Putamen (tissue), 1 donor: ENCODE measurements at regions not wholly inside any gene's neighbourhood (a gene's known extent, or its start where the extent isn't known, plus 50 kb on each side); places are given as distances from the start of the nearest gene placed in this dataset.
"Not testable (repeated sequence)": the region's sequence is repeated elsewhere in the genome, so short reads cannot be mapped to it uniquely, and the experiment has no call there.

Experiments
- DNase-seq: peaks from one replicate; pipeline ENCODE4 v3.0.0-alpha.2; 2016; ENCODE audit warnings: low spot score

DNA sequence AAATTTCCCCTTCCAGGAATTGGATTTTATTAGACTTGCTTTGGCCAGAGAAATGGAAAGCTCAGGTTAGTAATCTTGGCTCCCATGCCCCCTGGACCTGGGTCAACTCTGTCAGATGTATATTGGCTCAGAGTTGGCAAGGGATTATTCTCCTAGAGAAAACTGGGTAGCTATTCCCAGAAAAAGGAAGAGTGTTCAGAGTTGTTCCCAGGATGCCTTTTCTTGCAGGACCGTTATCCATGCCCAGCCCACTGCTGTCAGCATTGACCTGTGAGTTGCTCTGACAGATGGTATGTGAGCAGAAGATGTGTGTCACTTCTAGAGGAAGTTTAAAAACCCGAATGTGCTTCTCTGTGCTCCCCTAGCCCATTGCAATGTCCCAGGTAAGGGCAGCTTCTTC lies 509.9 kb upstream of the ZFP42 start:
- DNase-seq, result no peak

DNA sequence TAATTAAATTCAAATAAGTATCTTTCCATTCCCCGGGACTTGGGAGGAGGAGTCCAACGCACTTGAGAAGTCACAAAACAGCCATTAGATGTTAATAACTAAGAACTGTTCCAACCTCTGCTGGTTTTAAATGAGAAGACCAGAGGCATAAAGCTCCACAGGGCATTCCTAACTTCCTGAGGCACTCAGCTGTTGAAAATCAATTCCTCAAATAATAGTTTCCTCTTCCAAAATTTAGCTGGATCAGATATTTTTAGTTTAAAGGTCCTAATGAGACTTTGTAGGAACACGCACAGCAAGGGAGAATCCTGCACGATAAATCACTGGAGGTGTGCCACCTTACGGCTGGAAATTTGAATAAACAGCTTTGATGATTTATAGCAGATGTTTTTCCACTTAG lies 504.3 kb upstream of the ZFP42 start:
- no peak for DNase-seq

DNA sequence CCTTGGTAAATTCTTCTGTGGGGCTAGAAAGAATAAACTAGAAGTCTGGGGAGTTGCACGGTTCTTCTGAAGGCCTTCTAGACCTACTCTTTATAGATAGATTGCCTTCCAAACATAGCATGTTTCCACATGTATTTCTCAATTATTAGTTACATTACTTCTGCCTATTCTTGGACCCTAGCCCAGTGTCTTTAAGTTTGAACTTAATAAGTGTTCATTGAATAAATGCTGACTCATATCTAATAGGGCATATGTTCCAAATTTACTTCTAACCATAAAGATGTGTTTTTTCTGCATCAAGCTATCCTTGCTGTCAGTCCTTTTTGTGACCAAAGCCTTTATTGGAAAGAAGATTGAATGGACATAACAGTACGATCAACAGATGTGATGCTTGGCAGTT lies 503.6 kb upstream of the ZFP42 start:
- no peak for DNase-seq

DNA sequence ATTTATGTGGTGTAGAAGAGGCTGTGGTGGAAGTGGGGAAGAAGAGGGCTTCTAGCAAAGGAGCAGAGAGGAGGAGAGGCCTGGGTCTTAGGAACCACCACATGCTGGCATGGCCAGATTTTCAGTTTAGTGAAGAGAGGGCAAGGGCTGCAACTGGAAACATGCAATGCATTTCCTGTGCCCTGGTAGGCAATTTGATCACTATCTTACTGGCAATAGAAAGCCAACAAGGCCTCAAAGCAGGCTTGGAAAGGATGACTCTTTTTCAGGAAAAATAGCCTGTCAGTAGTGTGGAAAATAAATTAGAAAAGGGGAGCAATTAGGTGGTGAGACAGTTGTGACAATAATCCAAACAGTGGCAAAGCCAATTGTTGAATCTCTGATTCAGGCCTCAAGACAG lies 501.9 kb upstream of the ZFP42 start:
- no peak for DNase-seq

DNA sequence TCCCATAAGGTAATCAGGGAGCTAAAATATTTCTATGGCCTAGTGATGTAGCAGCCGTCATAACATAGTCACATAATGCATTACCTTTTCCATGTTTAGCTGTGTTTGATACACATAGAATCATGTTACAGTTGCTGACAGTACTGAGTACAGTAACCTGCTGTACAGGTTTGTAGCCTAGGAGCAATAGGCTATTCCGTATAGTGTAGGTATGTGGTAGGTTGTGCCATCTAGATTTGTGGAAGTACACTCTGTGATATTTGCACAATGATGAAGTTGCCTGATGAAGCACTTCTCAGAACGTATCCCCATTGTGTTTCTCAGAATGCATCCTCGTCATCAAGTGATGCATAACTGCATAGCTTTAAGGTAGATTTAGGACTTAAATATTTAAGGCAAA lies 495.6 kb upstream of the ZFP42 start:
- DNase-seq, result no peak

DNA sequence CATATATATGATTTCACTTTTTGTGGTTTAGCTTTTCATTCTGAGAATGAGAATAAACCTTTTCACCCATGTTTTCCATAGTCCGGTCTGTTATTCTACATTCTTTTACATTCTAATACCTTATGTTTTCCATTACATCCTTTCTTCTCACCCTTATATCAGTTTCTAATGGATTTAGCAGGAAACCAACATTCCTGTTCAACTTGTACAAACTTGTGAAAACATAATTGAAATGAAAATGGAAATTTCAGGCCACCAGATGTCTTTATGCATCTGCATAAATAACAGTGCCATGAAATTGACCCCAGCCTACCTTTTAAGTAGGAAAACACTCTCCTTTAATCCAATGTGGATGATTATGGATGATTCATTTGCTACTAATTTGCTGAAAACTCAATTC lies 494.8 kb upstream of the ZFP42 start:
- no peak for DNase-seq

DNA sequence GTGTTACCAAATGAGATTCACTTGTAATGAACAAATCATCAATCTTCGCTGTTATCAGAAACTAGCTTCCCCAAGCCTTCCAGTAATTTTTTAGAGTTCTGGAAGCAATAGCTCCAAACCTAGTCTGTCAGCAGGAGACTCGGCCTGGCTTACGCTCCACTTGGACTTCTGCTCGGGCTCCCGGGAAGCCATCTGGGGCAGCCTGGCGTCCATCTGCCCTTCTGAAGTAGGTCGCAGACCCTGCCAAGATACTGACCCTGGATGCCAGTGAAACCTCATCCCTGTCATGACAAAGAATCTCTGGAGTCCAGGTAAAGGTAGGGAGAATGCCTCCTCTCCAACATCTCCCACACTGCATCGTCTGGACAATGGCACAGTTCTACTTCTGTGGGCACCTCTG lies 493.8 kb upstream of the ZFP42 start:
- DNase-seq, result no peak

- DNase-seq, result no peak
These were observed 490.4 kb upstream of the ZFP42 start for GRCh38 chr4:187504974-187505797.

DNA sequence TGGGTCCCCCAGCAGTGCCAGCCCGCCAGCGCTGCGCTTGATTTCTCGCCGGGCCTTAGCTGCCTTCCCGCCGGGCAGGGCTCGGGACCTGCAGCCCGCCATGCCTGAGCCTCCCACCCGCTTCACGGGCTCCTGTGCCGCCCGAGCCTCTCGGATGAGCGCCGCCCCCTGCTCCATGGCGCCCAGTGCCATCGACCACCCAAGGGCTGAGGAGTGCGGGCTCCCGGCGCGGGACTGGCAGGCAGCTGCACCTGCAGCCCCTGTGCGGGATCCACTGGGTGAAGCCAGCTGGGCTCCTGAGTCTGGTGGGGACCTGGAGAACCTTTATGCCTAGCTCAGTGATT lies 489.8 kb upstream of the ZFP42 start:
- DNase-seq, result not testable (repeated sequence)

DNA sequence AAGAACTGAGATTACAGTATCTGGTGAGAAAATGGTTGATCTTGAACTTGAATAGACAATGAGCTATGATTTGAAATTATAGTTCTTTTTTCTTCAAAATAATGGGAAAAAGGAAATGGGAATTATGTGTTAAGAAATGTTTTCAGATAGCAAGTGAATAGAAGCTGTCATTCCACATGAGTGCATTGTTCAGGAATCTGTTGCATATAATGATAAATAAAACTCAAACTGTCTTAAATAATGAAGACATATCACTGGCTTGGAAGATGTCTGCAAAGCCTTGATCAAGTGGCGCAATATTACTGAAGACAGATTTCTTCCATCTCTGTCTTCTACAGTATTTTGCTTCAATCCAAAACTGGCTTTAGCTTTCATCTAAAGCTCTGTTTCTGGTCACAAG lies 479.3 kb upstream of the ZFP42 start:
- no peak for DNase-seq

DNA sequence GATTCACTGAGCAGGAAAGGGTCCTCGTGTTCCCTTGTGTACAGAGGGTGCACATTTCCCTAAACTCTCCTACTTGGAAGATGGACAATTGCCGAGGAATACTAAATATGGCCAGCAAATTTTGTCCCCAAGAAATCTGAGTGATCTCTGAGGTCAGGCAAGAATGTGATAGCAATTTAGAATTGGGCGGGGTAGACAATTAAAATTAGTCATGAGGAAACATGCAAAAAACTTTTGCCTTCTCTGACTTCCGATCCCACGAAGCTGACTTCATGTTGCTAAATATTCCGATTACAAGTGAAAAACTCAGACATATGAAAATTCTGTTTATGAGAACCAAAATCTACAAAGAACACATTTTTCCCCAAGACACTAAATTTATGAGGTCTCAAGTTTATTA lies 453.9 kb upstream of the ZFP42 start:
- DNase-seq, result no peak

- DNase-seq, result no peak
These were observed 451.0 kb upstream of the ZFP42 start for GRCh38 chr4:187544461-187545053.

- no peak for DNase-seq
These were observed 448.3 kb upstream of the ZFP42 start for GRCh38 chr4:187547316-187547715.

GRCh38 chr4:187550256-187550950 lies 445.2 kb upstream of the ZFP42 start:
- no peak for DNase-seq

GRCh38 chr4:187552781-187553180 lies 442.8 kb upstream of the ZFP42 start:
- no peak for DNase-seq

GRCh38 chr4:187555174-187555573 lies 440.4 kb upstream of the ZFP42 start:
- no peak for DNase-seq

DNA sequence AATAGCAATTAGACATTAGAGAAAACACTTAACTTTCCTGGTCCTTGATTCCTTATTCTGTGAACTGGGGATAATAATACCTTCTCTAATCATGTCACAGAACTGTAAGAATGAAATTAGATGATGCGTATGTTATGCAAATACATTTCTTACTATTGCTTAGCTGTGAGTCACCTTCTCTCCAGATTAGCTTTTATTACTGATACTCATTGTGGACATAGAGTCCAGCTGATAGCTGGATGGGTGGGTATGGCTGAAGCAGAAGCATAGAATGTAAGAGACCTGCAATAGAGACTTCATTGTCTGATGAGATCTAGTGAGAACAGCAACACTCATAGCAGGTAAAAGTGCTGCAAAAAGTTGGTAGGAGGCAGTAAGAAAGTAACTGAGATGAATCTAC lies 437.2 kb upstream of the ZFP42 start:
- no peak for DNase-seq

DNA sequence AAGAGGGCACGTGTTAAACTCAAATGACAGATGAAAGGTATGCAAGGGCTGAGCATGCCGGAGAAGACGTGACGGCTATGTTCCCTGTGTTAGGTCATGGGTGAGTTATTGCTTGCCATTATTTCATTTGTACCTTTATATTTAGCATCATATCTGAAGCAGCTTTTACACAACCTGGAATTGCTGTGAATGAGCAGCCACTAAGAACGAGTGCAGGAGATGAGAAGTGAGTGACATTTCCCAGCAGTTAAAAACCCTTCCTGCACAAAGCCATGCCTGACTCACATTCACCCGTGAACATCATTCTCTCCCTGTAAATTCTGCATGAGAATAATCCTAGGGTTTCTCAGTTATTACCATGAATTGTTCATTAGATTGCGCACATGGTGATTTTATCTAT lies 433.2 kb upstream of the ZFP42 start:
- DNase-seq, result peak; percentile 16

GRCh38 chr4:187565416-187565815 lies 430.2 kb upstream of the ZFP42 start:
- no peak for DNase-seq

- no peak for DNase-seq
These were observed 425.7 kb upstream of the ZFP42 start for GRCh38 chr4:187569871-187570270.

DNA sequence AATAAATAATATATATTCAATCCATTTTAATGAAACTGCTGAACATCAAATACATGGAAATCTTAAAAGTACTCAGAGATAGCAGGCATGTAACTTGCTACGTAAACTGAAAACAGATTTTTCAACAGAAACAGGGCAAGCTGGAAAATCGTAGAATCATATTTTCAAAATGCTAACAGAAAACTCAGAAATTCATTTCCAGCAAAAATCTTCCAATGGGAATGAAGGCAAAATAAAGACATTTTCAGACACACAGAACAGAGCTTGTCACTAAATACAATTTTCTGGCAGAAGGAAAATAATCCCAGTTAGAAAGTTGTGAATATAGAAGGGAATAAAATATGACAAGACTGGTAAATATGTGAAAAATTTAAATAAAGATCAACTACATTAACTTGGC lies 419.9 kb upstream of the ZFP42 start:
- no peak for DNase-seq

- no peak for DNase-seq
These were observed 418.8 kb upstream of the ZFP42 start for GRCh38 chr4:187576751-187577150.

GRCh38 chr4:187577941-187578480 lies 417.6 kb upstream of the ZFP42 start:
- DNase-seq, result no peak
